Stomach (tissue), 4 donors: ENCODE measurements at regions not wholly inside any gene's neighbourhood (a gene's known extent, or its start where the extent isn't known, plus 50 kb on each side); places are given as distances from the start of the nearest gene placed in this dataset.

Experiments used
- CTCF ChIP-seq, 7 experiments: fragments of 450-650 bp in 4 of 7; fragments of 200-600 bp in 3 of 7; sonication (generic) in 3 of 7; IDR thresholded peaks; one replicate each; pipeline ENCODE4 v1.5.1; 2016 to 2019; ENCODE audit warnings: antibody characterized with exemption in 7 of 7, control low read depth in 2 of 7, mild to moderate bottlenecking in 1 of 7
- POLR2AphosphoS5 ChIP-seq, 3 donors: sonication (generic); formaldehyde crosslinking; IDR thresholded peaks; one replicate each; pipeline ENCODE4 v1.6.1; 2016; ENCODE audit warnings: antibody characterized with exemption in 3 of 3

GRCh38 chr10:15931376-15931775, 71.1 kb upstream of the MINDY3 start:
- TF ChIP-seq CTCF (IDR thresholded peaks at IDR 0.05) (no peak), POLR2AphosphoS5 (IDR thresholded peaks at IDR 0.05) (no peak)
